SK-N-SH (cell line): ENCODE measurements at regions not wholly inside any gene's neighbourhood (a gene's known extent, or its start where the extent isn't known, plus 50 kb on each side); places are given as distances from the start of the nearest gene placed in this dataset.

ENCODE experiments used
- CTCF ChIA-PET: fragments of 300-600, 350-600 bp; formaldehyde crosslinking; extraction: SDS; loops from one replicate; lab custom pipeline; 2021; lab: Yijun Ruan, JAX
- POLR2A ChIA-PET: fragments of 350-600 bp; sonication (Branson Sonifier 250); formaldehyde crosslinking; extraction: SDS; loops from one replicate; lab custom pipeline; 2020; ENCODE audit warnings: antibody characterized with exemption, inconsistent platforms; lab: Yijun Ruan, JAX
- DNase-seq: peaks from one replicate; pipeline ENCODE4 v3.0.0; 2012
- H2AFZ ChIP-seq: fragments of 200-600 bp; sonication (generic); 2 replicates; pipeline ENCODE4 v1.8.1; 2016; ENCODE audit warnings: antibody characterized with exemption, mild to moderate bottlenecking, low read depth
- H3F3A ChIP-seq: fragments of 200-600 bp; sonication (generic); replicated peaks from 2 replicates; pipeline ENCODE3; 2016; ENCODE audit warnings: antibody characterized with exemption, mild to moderate bottlenecking; ENCODE audit not compliant: insufficient read depth
- H3K27ac ChIP-seq, 2 experiments: fragments of 200-500 bp in 1 of 2; fragments of 200-600 bp in 1 of 2; sonication (Bioruptor generic) in 1 of 2; sonication (generic), shearing (Covaris generic) in 1 of 2; 2 replicates each; pipeline versions ENCODE4 v1.5.1 to v1.6.1; 2014 to 2016; ENCODE audit warnings: low read depth in 2 of 2, inconsistent platforms in 1 of 2, low read length in 1 of 2, mild to moderate bottlenecking in 1 of 2, mixed read lengths in 1 of 2
- H3K27me3 ChIP-seq: fragments of 200-600 bp; sonication (generic), shearing (Covaris generic); 2 replicates; pipeline ENCODE4 v1.6.1; 2016; ENCODE audit warnings: mixed run types; ENCODE audit not compliant: insufficient read depth
- H3K36me3 ChIP-seq, 2 experiments: fragments of 200-500 bp in 1 of 2; fragments of 200-600 bp in 1 of 2; sonication (Bioruptor generic) in 1 of 2; sonication (generic) in 1 of 2; replicated peaks in 1 of 2; 2 replicates each; pipeline versions ENCODE3 to v1.5.1; 2014 to 2016; ENCODE audit warnings: low read length in 1 of 2, mild to moderate bottlenecking in 1 of 2; ENCODE audit not compliant: insufficient read depth in 2 of 2, control insufficient read depth in 1 of 2
- H3K4me1 ChIP-seq, 2 experiments: fragments of 200-500 bp in 1 of 2; fragments of 200-600 bp in 1 of 2; sonication (Bioruptor generic) in 1 of 2; sonication (generic), shearing (Covaris generic) in 1 of 2; 2 replicates each; pipeline versions ENCODE4 v1.5.1 to v1.6.1; 2014 to 2016; ENCODE audit warnings: low read depth in 1 of 2, low read length in 1 of 2, mixed run types in 1 of 2; ENCODE audit not compliant: insufficient read depth in 2 of 2, control insufficient read depth in 1 of 2
- H3K4me2 ChIP-seq: fragments of 200-600 bp; sonication (generic), shearing (Covaris generic); 2 replicates; pipeline ENCODE4 v1.6.1; 2017; ENCODE audit warnings: mixed run types
- H3K4me3 ChIP-seq, 2 experiments: fragments of 200-500 bp in 1 of 2; fragments of 200-600 bp in 1 of 2; sonication (Bioruptor generic) in 1 of 2; sonication (generic), shearing (Covaris generic) in 1 of 2; 2 replicates each; pipeline versions ENCODE4 v1.5.1 to v1.8.1; 2014 to 2016; ENCODE audit warnings: low read depth in 2 of 2, inconsistent platforms in 1 of 2, low read length in 1 of 2, mild to moderate bottlenecking in 1 of 2, mixed read lengths in 1 of 2, moderate library complexity in 1 of 2
- H3K79me2 ChIP-seq: fragments of 200-600 bp; sonication (generic); 2 replicates; pipeline ENCODE4 v1.8.1; 2017; ENCODE audit warnings: mild to moderate bottlenecking; ENCODE audit not compliant: insufficient read depth
- H3K9ac ChIP-seq: fragments of 200-600 bp; sonication (generic); 2 replicates; pipeline ENCODE4 v1.6.1; 2017; ENCODE audit warnings: mixed run types
- H3K9me2 ChIP-seq: fragments of 200-600 bp; sonication (generic); 2 replicates; pipeline ENCODE4 v1.6.1; 2017; ENCODE audit warnings: mixed run types
- H3K9me3 ChIP-seq: fragments of 200-600 bp; sonication (generic); 2 replicates; pipeline ENCODE4 v1.6.1; 2017; ENCODE audit warnings: mixed run types, mild to moderate bottlenecking, moderate library complexity
- H4K20me1 ChIP-seq: fragments of 200-600 bp; sonication (generic); 2 replicates; pipeline ENCODE4 v1.6.1; 2017; ENCODE audit warnings: mild to moderate bottlenecking, mixed run types; ENCODE audit not compliant: insufficient read depth
- ELF1 ChIP-seq: IDR thresholded peaks from 2 replicates; pipeline ENCODE4 v1.4.0; 2012
- EP300 ChIP-seq, 2 experiments: IDR thresholded peaks; 2 replicates each; pipeline versions ENCODE4 v1.4.0 to v1.6.1; 2012; ENCODE audit warnings: borderline replicate concordance in 1 of 2, low read depth in 1 of 2, low read length in 1 of 2
- EZH2phosphoT487 ChIP-seq: fragments of 200-600 bp; sonication (generic); IDR thresholded peaks from 2 replicates; pipeline ENCODE4 v1.6.1; 2017; ENCODE audit warnings: low read depth, mixed run types, mild to moderate bottlenecking, antibody characterized with exemption, moderate library complexity, borderline replicate concordance
- GABPA ChIP-seq: IDR thresholded peaks from 2 replicates; pipeline ENCODE4 v1.4.0; 2012; ENCODE audit warnings: low read depth, mild to moderate bottlenecking
- GATA2 ChIP-seq: sonication (generic); formaldehyde crosslinking; IDR thresholded peaks from 2 replicates; pipeline ENCODE4 v1.5.0; 2020; ENCODE audit warnings: mild to moderate bottlenecking, missing genetic modification reagents
- JUND ChIP-seq: IDR thresholded peaks from 2 replicates; pipeline ENCODE4 v1.4.0; 2012
- MEF2A ChIP-seq: IDR thresholded peaks from 2 replicates; pipeline ENCODE4 v1.4.0; 2012; ENCODE audit warnings: low read depth, borderline replicate concordance
- MXI1 ChIP-seq: IDR thresholded peaks from 2 replicates; pipeline ENCODE4 v1.6.1; 2012; ENCODE audit warnings: mild to moderate bottlenecking, low read depth, low read length, improper control_type of control experiment
- NFIC ChIP-seq: IDR thresholded peaks from 2 replicates; pipeline ENCODE4 v1.4.0; 2012; ENCODE audit warnings: borderline replicate concordance
- NRF1 ChIP-seq: IDR thresholded peaks from 2 replicates; pipeline ENCODE4 v1.6.1; 2012; ENCODE audit warnings: low read depth, mild to moderate bottlenecking, low read length
- POLR2AphosphoS5 ChIP-seq: IDR thresholded peaks from 2 replicates; pipeline ENCODE4 v1.6.1; 2012; ENCODE audit warnings: low read depth, low read length
- RAD21 ChIP-seq: IDR thresholded peaks from 2 replicates; pipeline ENCODE4 v1.6.1; 2012; ENCODE audit warnings: mild to moderate bottlenecking, low read length
- RCOR1 ChIP-seq: fragments of 150-350 bp; IDR thresholded peaks from 2 replicates; pipeline ENCODE4 v1.6.1; 2017; ENCODE audit warnings: antibody characterized with exemption, low read length
- RFX5 ChIP-seq: IDR thresholded peaks from 2 replicates; pipeline ENCODE4 v1.6.1; 2012; ENCODE audit warnings: mild to moderate bottlenecking, improper control_type of control experiment, low read length
- SMC3 ChIP-seq: IDR thresholded peaks from 2 replicates; pipeline ENCODE4 v1.6.1; 2012; ENCODE audit warnings: low read depth, low read length, improper control_type of control experiment
- TAF1 ChIP-seq: IDR thresholded peaks from 2 replicates; pipeline ENCODE4 v1.6.1; 2012; ENCODE audit warnings: low read depth, mild to moderate bottlenecking, low read length, moderate library complexity, borderline replicate concordance
- TEAD4 ChIP-seq: IDR thresholded peaks from 2 replicates; pipeline ENCODE4 v1.4.0; 2012; ENCODE audit warnings: mild to moderate bottlenecking, borderline replicate concordance; ENCODE audit not compliant: insufficient read depth
- WGBS: methylation state at CpG from one replicate; pipeline ENCODE4 v1.1.6; 2017; ENCODE audit warnings: low lambda C conversion rate; 5-methylcytosine and 5-hydroxymethylcytosine counted together
- TF ChIP-seq, protein P1 (sequence below): fragments of 150-350 bp; IDR thresholded peaks from 2 replicates; pipeline ENCODE4 v1.6.1; 2016; ENCODE audit warnings: mild to moderate bottlenecking, low read depth, low read length
- TF ChIP-seq, protein P2 (sequence below): IDR thresholded peaks from 2 replicates; pipeline ENCODE4; 2012
- TF ChIP-seq, protein P3 (sequence below): IDR thresholded peaks from 2 replicates; pipeline ENCODE4 v1.4.0; 2012; ENCODE audit warnings: low read depth
- TF ChIP-seq, protein P4 (sequence below): IDR thresholded peaks from 2 replicates; pipeline ENCODE4 v1.4.0; 2012; ENCODE audit warnings: low read depth, borderline replicate concordance
- TF ChIP-seq, protein P5 (sequence below): fragments of 200-600 bp; sonication (generic); IDR thresholded peaks from 2 replicates; pipeline ENCODE4 v1.6.1; 2017; ENCODE audit warnings: antibody characterized with exemption, mild to moderate bottlenecking, moderate library complexity

DNA sequence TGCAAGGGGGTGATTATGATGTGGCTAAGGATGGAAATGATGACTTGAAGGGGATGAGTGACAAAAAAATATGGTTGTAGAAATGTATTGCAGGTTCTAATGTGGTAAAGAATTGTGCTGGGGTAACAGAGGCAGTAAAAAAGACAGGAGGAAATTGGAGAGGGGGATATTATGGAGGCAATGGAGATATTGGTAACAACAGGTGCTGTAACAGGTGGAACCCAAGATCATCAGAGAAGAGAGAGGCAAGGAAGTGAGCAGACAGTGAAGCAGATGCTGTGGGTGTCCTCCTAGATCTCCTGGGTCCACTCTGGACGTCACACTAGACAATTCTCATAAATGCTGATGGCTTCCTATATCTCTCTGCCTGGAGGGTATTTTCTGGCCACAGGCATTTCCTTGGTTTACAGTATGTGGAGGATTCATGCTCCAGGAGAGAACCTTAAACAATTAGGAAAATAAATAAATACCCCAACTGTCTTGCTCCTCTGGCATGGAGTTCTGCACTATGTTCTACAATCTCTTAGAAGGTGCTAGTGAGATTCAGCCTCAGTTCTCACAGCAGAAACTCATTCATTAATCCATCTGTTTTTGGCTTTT, 620.3 kb upstream of the PLXNA2 start:
- Histone ChIP-seq H3K27ac (no peak overlapping the region), H3K9me2 (no peaks in the 10 kb centered on the region), H3K9ac (no peak overlapping the region), H3K4me1 (peaks cover 0 to 3% of the 10 kb centered on the region in 2 experiments; a peak in 1 of 4 replicates), H3F3A (no peaks in the 10 kb centered on the region), H3K9me3 (no peaks in the 10 kb centered on the region), H4K20me1 (no peaks in the 10 kb centered on the region), H3K4me2 (no peak overlapping the region), H3K4me3 (no peak overlapping the region), H3K27me3 (no peaks in the 10 kb centered on the region), H3K79me2 (no peaks in the 10 kb centered on the region), H2AFZ (no peak overlapping the region), H3K36me3 (no peaks in the 10 kb centered on the region)
- TF ChIP-seq, protein P1, sequence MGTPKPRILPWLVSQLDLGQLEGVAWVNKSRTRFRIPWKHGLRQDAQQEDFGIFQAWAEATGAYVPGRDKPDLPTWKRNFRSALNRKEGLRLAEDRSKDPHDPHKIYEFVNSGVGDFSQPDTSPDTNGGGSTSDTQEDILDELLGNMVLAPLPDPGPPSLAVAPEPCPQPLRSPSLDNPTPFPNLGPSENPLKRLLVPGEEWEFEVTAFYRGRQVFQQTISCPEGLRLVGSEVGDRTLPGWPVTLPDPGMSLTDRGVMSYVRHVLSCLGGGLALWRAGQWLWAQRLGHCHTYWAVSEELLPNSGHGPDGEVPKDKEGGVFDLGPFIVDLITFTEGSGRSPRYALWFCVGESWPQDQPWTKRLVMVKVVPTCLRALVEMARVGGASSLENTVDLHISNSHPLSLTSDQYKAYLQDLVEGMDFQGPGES: no peak
- TF ChIP-seq JUND (no peak), MXI1 (no peak), POLR2AphosphoS5 (no peak), EP300 (IDR thresholded peaks at IDR 0.05; ENCODE audit: borderline replicate concordance in 1 of 2, low read depth in 1 of 2, low read length in 1 of 2) (no peak), ELF1 (no peak), RAD21 (no peak)
- TF ChIP-seq, protein P2, sequence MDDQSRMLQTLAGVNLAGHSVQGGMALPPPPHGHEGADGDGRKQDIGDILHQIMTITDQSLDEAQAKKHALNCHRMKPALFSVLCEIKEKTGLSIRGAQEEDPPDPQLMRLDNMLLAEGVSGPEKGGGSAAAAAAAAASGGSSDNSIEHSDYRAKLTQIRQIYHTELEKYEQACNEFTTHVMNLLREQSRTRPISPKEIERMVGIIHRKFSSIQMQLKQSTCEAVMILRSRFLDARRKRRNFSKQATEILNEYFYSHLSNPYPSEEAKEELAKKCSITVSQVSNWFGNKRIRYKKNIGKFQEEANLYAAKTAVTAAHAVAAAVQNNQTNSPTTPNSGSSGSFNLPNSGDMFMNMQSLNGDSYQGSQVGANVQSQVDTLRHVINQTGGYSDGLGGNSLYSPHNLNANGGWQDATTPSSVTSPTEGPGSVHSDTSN: no peak
- POLR2A ChIA-PET: no interaction called here
- DNase-seq: no peak
- CTCF ChIA-PET: no interaction called here
- WGBS: 38% methylated on average over 1 of the region's 1 CpG

DNA sequence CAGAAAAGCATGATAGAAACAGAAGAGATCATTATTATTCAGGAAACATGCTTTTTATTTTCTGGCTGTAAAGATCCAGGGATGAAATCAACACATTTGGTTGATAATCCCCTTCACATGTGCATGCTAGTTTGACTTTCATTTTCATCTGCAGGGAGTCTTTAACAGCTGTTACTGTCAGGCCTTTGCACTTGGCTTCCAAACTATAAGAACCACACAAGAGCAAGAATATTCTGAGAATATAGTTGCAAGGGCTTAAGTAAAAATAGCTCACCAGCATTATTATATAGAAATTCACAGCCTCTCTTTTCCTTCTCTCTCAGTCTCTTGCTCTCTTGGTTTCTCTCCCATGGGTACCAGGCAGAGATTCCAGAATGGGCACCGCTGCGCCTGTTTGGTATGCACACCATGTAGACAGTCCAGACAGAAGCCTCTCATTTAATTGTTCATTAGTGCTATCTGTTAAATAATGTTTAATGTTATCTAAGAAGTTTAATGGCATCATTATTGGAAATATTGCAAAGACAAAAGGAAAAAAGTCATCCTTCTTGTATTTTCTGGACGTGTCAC, 622.3 kb upstream of the PLXNA2 start:
- H3K9ac ChIP-seq: no peak overlapping the region
- H3K9me3 ChIP-seq: no peaks in the 10 kb centered on the region
- TF ChIP-seq, protein P3, sequence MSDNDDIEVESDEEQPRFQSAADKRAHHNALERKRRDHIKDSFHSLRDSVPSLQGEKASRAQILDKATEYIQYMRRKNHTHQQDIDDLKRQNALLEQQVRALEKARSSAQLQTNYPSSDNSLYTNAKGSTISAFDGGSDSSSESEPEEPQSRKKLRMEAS: no peak
- TF ChIP-seq EZH2phosphoT487 (no peak), NRF1 (no peak), SMC3 (no peak), RFX5 (no peak), TEAD4 (no peak), GATA2 (CRISPR knock-in tag) (no peak), TAF1 (no peak), MXI1 (no peak), MEF2A (no peak), RAD21 (no peak), GABPA (no peak), NFIC (no peak), RCOR1 (no peak)
- TF ChIP-seq, protein P4, sequence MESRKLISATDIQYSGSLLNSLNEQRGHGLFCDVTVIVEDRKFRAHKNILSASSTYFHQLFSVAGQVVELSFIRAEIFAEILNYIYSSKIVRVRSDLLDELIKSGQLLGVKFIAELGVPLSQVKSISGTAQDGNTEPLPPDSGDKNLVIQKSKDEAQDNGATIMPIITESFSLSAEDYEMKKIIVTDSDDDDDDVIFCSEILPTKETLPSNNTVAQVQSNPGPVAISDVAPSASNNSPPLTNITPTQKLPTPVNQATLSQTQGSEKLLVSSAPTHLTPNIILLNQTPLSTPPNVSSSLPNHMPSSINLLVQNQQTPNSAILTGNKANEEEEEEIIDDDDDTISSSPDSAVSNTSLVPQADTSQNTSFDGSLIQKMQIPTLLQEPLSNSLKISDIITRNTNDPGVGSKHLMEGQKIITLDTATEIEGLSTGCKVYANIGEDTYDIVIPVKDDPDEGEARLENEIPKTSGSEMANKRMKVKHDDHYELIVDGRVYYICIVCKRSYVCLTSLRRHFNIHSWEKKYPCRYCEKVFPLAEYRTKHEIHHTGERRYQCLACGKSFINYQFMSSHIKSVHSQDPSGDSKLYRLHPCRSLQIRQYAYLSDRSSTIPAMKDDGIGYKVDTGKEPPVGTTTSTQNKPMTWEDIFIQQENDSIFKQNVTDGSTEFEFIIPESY: no peak
- TF ChIP-seq, protein P5, sequence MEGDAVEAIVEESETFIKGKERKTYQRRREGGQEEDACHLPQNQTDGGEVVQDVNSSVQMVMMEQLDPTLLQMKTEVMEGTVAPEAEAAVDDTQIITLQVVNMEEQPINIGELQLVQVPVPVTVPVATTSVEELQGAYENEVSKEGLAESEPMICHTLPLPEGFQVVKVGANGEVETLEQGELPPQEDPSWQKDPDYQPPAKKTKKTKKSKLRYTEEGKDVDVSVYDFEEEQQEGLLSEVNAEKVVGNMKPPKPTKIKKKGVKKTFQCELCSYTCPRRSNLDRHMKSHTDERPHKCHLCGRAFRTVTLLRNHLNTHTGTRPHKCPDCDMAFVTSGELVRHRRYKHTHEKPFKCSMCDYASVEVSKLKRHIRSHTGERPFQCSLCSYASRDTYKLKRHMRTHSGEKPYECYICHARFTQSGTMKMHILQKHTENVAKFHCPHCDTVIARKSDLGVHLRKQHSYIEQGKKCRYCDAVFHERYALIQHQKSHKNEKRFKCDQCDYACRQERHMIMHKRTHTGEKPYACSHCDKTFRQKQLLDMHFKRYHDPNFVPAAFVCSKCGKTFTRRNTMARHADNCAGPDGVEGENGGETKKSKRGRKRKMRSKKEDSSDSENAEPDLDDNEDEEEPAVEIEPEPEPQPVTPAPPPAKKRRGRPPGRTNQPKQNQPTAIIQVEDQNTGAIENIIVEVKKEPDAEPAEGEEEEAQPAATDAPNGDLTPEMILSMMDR: no peak
- TF ChIP-seq, all 33 proteins: peak for 0
- Histone ChIP-seq H3K4me1 (peaks cover 0 to 3% of the 10 kb centered on the region in 2 experiments; a peak in 1 of 4 replicates), H3K4me2 (no peak overlapping the region), H3K9me2 (no peaks in the 10 kb centered on the region), H4K20me1 (no peaks in the 10 kb centered on the region), H3F3A (no peaks in the 10 kb centered on the region), H3K36me3 (no peaks in the 10 kb centered on the region), H2AFZ (no peak overlapping the region), H3K79me2 (no peaks in the 10 kb centered on the region), H3K27ac (peak overlapping the region in 1 of 2 experiments; percentile 5; a peak in 1 of 4 replicates), H3K27me3 (no peaks in the 10 kb centered on the region), H3K4me3 (no peak overlapping the region)
- DNase-seq: no peak
- POLR2A ChIA-PET: no interaction called here
- whole genome bisulfite sequencing: 73% methylated on average over 3 of the region's 3 CpGs
- CTCF ChIA-PET: no interaction called here
